ENCODE measurements at regions not wholly inside any gene's neighbourhood (a gene's known extent, or its start where the extent isn't known, plus 50 kb on each side); places are given as distances from the start of the nearest gene placed in this dataset.
A peak's percentile ranks its signal among the peaks of the same experiment; 100 is the strongest.

DNA sequence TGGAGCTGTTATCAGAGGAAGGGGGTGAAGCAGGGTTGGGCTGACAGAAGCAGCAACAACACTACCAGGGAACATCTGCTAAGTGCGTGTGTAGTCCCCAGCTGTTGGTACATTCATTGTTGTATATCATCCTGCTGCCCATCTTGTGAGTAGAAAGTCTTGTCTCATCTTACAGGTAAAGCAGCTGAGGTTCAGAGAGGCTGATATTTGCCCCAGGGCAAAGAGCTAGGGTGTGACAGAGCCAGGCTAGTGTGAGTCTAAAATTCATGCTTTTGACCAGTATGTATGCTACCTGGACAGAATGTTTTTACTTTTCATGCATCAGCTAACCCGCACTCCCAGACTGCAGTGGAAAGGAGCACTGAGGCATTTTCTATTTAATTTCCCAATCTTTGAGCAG is 221.6 kb downstream of the STK31 start:
- dilution Hi-C loops (cut with MboI; ENCODE audit: extremely low pct_ligation_motif_present, low sequenced_read_pairs), result no loop called here
- Histone ChIP-seq H3K36me3 (ENCODE audit: control insufficient read depth in 2 of 2, extremely low read depth in 1 of 2, insufficient read depth in 2 of 2, low read length in 2 of 2) (no peaks in the 10 kb centered on the region), H4K20me1 (ENCODE audit: control insufficient read depth, extremely low read depth, insufficient read depth, low read length) (no peaks in the 10 kb centered on the region), H2AFZ (ENCODE audit: control insufficient read depth, low read length) (no peak overlapping the region), H3K9me1 (ENCODE audit: control insufficient read depth, extremely low read depth, insufficient read depth, low read length) (no peaks in the 10 kb centered on the region), H3K4me3 (ENCODE audit: control insufficient read depth in 2 of 3, extremely low read depth in 1 of 3, insufficient read depth in 2 of 3, low read depth in 1 of 3, low read length in 3 of 3) (no peak overlapping the region), H3K4me2 (ENCODE audit: control insufficient read depth, extremely low read depth, insufficient read depth, low read depth, low read length) (no peak overlapping the region), H3K79me2 (ENCODE audit: control insufficient read depth, insufficient read depth, low read length) (no peaks in the 10 kb centered on the region), H3K9me3 (ENCODE audit: control insufficient read depth, low read depth, low read length) (no peaks in the 10 kb centered on the region), H3K4me1 (ENCODE audit: control insufficient read depth, extremely low read depth, insufficient read depth, low read length) (no peaks in the 10 kb centered on the region), H3K9ac (ENCODE audit: control insufficient read depth, extremely low read depth, insufficient read depth, low read length) (no peak overlapping the region), H3K27ac (ENCODE audit: control insufficient read depth, insufficient read depth, low read length) (no peak overlapping the region), H3K27me3 (ENCODE audit: control insufficient read depth, extremely low read depth, insufficient read depth, low read length) (no peaks in the 10 kb centered on the region)
- no peak for DNase-seq (ENCODE audit: low read depth, low spot score)
- no peak for FAIRE-seq
- no peak for TF ChIP-seq EZH2 (IDR thresholded peaks at IDR 0.05; ENCODE audit: low read length)
- TF ChIP-seq, protein P1, sequence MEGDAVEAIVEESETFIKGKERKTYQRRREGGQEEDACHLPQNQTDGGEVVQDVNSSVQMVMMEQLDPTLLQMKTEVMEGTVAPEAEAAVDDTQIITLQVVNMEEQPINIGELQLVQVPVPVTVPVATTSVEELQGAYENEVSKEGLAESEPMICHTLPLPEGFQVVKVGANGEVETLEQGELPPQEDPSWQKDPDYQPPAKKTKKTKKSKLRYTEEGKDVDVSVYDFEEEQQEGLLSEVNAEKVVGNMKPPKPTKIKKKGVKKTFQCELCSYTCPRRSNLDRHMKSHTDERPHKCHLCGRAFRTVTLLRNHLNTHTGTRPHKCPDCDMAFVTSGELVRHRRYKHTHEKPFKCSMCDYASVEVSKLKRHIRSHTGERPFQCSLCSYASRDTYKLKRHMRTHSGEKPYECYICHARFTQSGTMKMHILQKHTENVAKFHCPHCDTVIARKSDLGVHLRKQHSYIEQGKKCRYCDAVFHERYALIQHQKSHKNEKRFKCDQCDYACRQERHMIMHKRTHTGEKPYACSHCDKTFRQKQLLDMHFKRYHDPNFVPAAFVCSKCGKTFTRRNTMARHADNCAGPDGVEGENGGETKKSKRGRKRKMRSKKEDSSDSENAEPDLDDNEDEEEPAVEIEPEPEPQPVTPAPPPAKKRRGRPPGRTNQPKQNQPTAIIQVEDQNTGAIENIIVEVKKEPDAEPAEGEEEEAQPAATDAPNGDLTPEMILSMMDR (optimal IDR thresholded peaks at IDR 0.05 in 1 of 3, IDR thresholded peaks at IDR 0.05 in 1 of 3, conservative IDR thresholded peaks at IDR 0.05 in 1 of 3; ENCODE audit: extremely low read depth in 1 of 3, insufficient read depth in 2 of 3, low read length in 3 of 3), result no peak

DNA sequence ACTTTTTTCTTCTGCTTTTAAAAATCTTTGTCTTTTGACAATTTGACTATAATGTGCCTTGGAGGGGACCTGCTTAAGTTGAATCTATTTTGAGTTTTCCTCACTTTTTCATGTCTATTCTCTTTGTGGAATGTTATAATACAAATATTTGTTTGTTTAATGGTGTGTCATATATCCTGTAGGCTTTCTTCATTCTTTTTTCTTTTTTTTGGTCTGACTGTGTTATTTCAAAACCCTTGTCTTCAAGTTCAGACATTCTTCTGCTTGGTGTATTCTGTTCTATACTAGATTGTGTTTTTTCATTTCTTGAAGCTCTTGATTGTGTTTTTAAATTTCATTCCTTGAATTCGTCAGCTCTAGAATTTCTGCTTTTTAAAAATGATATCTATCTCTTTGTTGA is 228.2 kb downstream of the STK31 start:
- Histone ChIP-seq H3K27me3 (ENCODE audit: control insufficient read depth, extremely low read depth, insufficient read depth, low read length) (peaks cover under 1% of the 10 kb centered on the region), H4K20me1 (ENCODE audit: control insufficient read depth, extremely low read depth, insufficient read depth, low read length) (no peaks in the 10 kb centered on the region), H3K4me2 (ENCODE audit: control insufficient read depth, extremely low read depth, insufficient read depth, low read depth, low read length) (no peak overlapping the region), H3K4me3 (ENCODE audit: control insufficient read depth in 2 of 3, extremely low read depth in 1 of 3, insufficient read depth in 2 of 3, low read depth in 1 of 3, low read length in 3 of 3) (no peak overlapping the region), H3K27ac (ENCODE audit: control insufficient read depth, insufficient read depth, low read length) (no peak overlapping the region), H3K4me1 (ENCODE audit: control insufficient read depth, extremely low read depth, insufficient read depth, low read length) (no peaks in the 10 kb centered on the region), H3K9ac (ENCODE audit: control insufficient read depth, extremely low read depth, insufficient read depth, low read length) (no peak overlapping the region), H3K36me3 (ENCODE audit: control insufficient read depth in 2 of 2, extremely low read depth in 1 of 2, insufficient read depth in 2 of 2, low read length in 2 of 2) (no peaks in the 10 kb centered on the region), H2AFZ (ENCODE audit: control insufficient read depth, low read length) (no peak overlapping the region), H3K9me3 (ENCODE audit: control insufficient read depth, low read depth, low read length) (no peaks in the 10 kb centered on the region), H3K79me2 (ENCODE audit: control insufficient read depth, insufficient read depth, low read length) (no peaks in the 10 kb centered on the region), H3K9me1 (ENCODE audit: control insufficient read depth, extremely low read depth, insufficient read depth, low read length) (no peaks in the 10 kb centered on the region)
- dilution Hi-C loops (cut with MboI; ENCODE audit: extremely low pct_ligation_motif_present, low sequenced_read_pairs), result no loop called here
- no peak for FAIRE-seq
- no peak for DNase-seq (ENCODE audit: low read depth, low spot score)
- no peak for TF ChIP-seq EZH2 (IDR thresholded peaks at IDR 0.05; ENCODE audit: low read length)

DNA sequence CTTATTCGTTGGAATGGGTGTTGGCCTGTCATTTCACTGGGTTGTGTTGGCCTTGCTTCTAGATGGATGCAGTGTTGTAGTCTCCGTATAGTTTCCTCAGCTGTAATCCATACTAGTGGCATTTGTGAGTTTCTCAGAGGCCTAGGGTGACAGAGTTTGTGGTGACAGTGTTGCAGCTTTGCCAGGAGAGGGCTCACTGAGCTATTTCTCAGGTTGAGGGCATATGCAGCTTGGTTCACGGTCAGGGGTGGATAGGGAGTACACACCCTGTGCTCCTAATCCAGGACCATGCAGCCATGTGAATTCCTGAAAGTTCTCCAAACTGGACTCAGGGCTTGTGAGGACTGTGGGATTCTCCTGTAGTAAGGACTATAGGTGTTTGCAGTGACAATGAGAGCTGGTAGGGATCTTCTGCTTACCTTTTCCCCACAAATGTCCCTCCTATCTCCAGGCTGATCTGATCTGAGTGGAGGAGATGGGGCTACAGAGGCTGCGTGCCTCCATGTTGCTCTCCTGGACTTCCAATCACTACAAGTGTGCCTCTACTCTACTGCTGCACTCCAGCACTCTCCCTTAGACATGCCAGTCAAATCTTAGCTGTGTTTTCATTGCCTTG is 229.0 kb downstream of the STK31 start:
- H3K36me3 ChIP-seq (ENCODE audit: control insufficient read depth in 2 of 2, extremely low read depth in 1 of 2, insufficient read depth in 2 of 2, low read length in 2 of 2), result no peaks in the 10 kb centered on the region
- DNase-seq (ENCODE audit: low read depth, low spot score), result no peak

More for the DNA sequence above, 229.0 kb downstream of the STK31 start:
- Histone ChIP-seq H3K27ac (ENCODE audit: control insufficient read depth, insufficient read depth, low read length) (no peak overlapping the region), H3K9me1 (ENCODE audit: control insufficient read depth, extremely low read depth, insufficient read depth, low read length) (no peaks in the 10 kb centered on the region), H3K9me3 (ENCODE audit: control insufficient read depth, low read depth, low read length) (no peaks in the 10 kb centered on the region), H3K4me2 (ENCODE audit: control insufficient read depth, extremely low read depth, insufficient read depth, low read depth, low read length) (no peak overlapping the region), H2AFZ (ENCODE audit: control insufficient read depth, low read length) (no peak overlapping the region), H4K20me1 (ENCODE audit: control insufficient read depth, extremely low read depth, insufficient read depth, low read length) (no peaks in the 10 kb centered on the region), H3K9ac (ENCODE audit: control insufficient read depth, extremely low read depth, insufficient read depth, low read length) (no peak overlapping the region), H3K79me2 (ENCODE audit: control insufficient read depth, insufficient read depth, low read length) (no peaks in the 10 kb centered on the region), H3K4me1 (ENCODE audit: control insufficient read depth, extremely low read depth, insufficient read depth, low read length) (no peaks in the 10 kb centered on the region), H3K4me3 (ENCODE audit: control insufficient read depth in 2 of 3, extremely low read depth in 1 of 3, insufficient read depth in 2 of 3, low read depth in 1 of 3, low read length in 3 of 3) (no peak overlapping the region), H3K27me3 (ENCODE audit: control insufficient read depth, extremely low read depth, insufficient read depth, low read length) (peaks cover 2% of the 10 kb centered on the region)
- dilution Hi-C loops (cut with MboI; ENCODE audit: extremely low pct_ligation_motif_present, low sequenced_read_pairs), result no loop called here
- peak; percentile 83 for FAIRE-seq
- TF ChIP-seq EZH2 (IDR thresholded peaks at IDR 0.05; ENCODE audit: low read length), result no peak
- TF ChIP-seq, protein P1 (optimal IDR thresholded peaks at IDR 0.05 in 1 of 3, IDR thresholded peaks at IDR 0.05 in 1 of 3, conservative IDR thresholded peaks at IDR 0.05 in 1 of 3; ENCODE audit: extremely low read depth in 1 of 3, insufficient read depth in 2 of 3, low read length in 3 of 3), result peak; percentile 52 to 85 (median 70)
